HG03457 (cell line): ENCODE measurements at regions not wholly inside any gene's neighbourhood (a gene's known extent, or its start where the extent isn't known, plus 50 kb on each side); places are given as distances from the start of the nearest gene placed in this dataset.
"Not testable (repeated sequence)": the region's sequence is repeated elsewhere in the genome, so short reads cannot be mapped to it uniquely, and the experiment has no call there.

Source experiments
- ATAC-seq: cut with Tn5 transposase; IDR thresholded peaks from one replicate; pipeline ENCODE4 v1.9.1; 2021; ENCODE audit warnings: moderate number of reproducible peaks; ENCODE audit not compliant: unreplicated experiment

- no peak for ATAC-seq
These were observed 255.7 kb upstream of the RGMB start for GRCh38 chr5:98517560-98518366.

DNA sequence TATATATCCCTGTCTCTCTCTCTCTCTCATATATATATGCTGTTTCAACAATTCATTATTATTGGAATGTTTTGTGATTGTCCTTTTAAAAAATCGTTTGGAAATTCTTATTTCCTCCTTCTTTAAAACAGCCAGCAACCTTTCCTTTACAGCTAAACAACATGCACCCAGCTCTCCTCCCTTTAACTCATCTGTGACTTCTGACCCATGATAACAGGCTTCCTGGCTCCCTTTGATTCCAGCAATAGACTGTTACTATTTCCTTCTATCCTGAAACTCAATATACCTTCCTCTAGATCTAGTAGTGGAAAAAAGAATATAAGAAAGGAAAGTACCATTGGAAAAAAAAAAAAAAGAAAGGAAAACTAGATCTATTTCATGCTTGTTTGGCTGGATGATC lies 254.7 kb upstream of the RGMB start:
- no peak for ATAC-seq

GRCh38 chr5:98519571-98519970 lies 253.9 kb upstream of the RGMB start:
- ATAC-seq: no peak

DNA sequence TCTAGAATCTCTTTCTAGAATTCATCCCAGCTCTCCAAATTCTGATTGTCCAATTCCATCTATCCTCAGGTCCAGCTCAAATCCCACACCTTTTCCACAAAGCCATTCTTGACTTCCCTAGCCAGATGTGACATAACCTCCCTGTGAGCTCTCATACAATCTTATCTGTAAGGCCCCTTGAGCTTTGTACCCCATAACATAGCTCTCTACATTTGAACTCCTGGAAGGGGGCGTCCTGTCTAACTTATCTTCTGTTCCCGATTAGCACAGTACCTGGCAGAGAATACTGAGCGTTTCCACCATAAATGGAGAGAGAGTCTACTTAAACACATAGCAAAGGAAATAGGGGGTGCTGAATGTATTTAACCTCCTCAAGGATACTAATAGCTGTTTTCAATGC lies 251.6 kb upstream of the RGMB start:
- no peak for ATAC-seq

DNA sequence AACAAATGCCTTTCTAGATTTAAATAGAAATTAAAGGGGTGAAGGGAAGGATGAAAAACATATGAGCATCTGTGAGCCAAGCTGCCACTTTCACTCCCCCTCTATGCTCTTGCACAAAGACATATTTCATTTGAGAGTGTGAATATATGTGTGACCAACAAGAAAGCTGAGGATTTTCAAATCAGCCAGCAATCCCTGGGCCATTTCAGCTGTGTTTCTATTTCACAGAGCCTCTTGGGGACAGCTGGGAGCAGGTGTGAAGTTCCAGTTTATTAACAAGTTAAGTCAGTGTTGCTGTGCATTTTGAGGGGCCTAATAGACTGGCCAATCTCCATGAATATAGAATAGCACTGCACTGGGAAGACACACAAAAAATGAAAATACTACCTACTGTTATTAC lies 248.7 kb upstream of the RGMB start:
- ATAC-seq: no peak

GRCh38 chr5:98527846-98528245 lies 245.6 kb upstream of the RGMB start:
- no peak for ATAC-seq

GRCh38 chr5:98529321-98529720 lies 244.1 kb upstream of the RGMB start:
- ATAC-seq: no peak

DNA sequence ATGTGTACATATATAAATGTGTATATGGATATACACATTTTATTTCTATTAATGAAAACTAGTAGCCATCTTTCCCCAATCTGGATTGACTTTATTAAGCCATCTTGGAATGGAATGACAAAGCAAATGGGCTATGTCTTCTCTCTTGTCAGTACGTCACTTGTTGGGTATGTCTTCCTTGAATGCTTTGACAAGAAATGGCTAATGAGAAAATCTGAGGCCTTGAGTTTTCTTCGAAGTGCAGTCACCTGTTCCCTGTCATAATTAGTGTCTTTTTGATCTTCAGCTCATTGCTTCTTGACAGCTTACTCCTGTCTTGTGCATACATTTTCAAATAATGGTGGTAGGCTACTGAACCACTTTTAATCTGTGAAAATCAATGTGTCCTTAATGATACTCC lies 243.2 kb upstream of the RGMB start:
- ATAC-seq: no peak

DNA sequence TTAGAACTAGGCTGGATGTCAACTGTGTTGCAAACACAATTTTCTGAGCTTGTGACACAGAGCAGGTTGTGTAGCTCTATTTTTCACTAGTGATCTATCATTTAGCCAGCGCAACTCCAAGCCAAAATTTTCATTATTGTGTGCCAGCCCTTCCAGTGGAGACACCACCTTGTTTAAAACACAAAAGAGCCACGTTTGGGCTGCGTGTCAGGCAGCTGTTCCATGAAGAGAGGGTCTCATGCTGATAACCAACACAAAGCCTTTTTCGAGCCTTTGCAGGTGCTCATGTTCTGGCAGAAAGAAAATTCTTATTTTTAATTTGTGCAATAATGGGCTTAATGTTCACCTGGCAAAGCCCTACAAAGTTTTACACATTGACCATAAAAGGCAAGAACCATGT lies 237.6 kb upstream of the RGMB start:
- no peak for ATAC-seq

DNA sequence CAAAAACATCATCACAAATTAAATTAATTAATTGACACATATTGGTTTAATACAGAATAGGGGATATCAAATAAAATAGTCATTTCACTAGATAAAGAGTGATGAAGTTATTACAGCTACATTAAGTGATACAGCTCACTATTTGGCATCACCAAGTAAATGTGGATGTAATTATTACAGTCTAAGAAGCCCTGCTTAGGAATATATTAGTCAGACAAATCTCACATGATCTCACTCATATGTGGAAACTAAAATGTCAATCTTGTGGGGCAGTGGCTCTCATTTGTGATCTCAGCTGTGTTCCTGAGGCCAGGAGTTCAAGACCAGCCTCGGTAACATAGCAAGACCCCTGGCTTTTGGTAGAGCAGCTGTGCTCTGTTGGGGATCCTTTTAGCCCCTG lies 233.4 kb upstream of the RGMB start:
- ATAC-seq: no peak

DNA sequence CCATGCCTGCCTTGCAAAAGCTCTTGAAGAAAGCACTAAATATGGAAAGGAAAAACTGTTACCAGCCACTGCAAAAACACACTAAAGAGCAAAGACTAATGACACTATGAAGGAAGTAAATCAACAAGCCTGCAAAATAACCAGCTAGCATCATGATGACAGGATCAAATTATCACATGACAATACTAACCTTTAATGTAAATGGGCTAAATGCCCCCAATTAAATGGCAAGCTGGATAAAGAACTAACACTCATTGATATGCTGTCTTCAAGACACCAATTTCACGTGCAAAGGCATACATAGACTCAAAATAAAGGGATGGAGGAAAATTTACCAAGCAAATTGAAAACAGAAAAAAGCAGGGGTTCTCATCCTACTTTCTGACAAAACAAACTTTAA lies 231.8 kb upstream of the RGMB start:
- no peak for ATAC-seq

DNA sequence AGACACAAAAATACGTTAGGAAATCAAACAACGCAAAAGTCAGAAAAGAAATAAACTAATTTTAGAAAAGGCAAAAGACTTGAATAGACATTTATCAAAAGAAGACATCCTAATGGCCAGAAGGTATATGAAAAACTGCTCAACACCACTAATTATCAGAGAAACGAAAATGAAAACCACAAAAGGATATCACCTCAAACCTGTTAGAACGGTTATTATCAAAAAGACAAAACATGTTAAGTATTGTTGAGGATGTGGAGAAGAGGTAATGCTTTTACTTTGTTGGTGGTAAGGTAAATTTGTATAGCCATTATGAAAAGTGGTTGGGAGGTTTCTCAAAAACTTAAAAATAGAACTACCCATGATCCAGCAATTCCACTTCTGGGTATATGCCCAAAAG lies 230.0 kb upstream of the RGMB start:
- no peak for ATAC-seq

DNA sequence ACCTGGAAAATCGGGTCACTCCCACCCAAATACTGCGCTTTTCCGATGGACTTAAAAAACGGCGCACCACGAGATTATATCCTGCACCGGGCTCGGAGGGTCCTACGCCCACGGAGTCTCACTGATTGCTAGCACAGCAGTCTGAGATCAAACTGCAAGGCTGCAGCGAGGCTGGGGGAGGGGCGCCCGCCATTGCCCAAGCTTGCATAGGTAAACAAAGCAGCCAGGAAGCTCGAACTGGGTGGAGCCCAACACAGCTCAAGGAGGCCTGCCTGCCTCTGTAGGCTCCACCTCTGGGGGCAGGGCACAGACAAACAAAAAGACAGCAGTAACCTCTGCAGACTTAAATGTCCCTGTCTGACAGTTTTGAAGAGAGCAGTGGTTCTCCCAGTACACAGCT lies 226.5 kb upstream of the RGMB start:
- not testable (repeated sequence) for ATAC-seq

- no peak for ATAC-seq
These were observed 216.8 kb upstream of the RGMB start for GRCh38 chr5:98556712-98557111.

DNA sequence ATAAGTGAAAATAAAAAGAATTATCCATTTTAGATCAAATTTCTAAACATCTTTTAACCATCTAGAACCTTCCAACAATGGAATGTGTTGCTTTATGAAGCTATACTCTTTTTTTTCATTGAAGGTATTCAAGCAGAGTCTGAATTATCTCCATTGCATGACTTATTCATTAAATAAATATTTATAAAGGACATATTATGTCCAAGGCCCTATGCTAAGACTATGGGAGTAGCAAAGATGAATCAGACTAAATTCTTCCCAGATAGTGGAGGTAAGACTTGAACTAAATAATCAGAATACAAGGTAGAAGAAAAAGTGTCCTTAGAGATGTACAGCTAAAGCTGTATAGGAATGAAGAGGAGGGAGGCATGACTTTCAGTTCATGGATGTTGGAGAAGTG lies 215.5 kb upstream of the RGMB start:
- ATAC-seq: no peak

DNA sequence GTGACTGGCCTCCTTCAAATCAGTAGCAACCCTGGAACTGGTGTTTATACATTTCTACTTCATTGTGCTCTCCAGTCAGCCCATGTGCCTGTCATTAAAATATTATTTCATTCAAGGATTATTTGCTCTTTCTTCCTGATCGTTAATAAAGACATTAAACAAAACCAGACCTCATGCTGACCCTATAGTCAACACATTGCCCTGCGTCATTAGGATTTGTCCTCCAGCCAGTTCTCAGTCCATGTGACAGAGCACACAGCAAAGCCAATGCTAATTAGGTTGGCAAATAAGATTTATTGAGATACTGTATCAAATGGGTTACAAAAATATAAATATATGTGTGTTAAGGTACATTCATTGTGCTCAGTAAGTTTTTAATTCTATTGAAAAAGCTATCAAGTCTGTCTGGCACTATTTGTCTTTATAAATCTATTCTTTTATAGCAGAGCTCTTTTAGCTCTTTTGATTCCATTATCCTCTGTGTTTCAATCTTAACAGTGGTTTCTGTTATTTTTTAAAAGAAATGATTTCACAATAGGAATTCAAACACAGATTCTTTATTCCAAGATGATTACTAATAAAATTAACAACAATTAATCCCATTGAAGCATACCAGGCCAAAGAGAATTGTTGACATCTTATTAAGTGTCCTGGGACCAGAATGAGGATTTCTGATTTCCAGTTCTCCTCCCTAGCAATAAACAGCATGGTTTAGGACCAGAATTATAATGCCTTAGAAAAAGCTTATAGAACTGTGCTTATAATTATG lies 209.4 kb upstream of the RGMB start:
- no peak for ATAC-seq

- ATAC-seq: no peak
These were observed 208.6 kb upstream of the RGMB start for GRCh38 chr5:98564836-98565235.

DNA sequence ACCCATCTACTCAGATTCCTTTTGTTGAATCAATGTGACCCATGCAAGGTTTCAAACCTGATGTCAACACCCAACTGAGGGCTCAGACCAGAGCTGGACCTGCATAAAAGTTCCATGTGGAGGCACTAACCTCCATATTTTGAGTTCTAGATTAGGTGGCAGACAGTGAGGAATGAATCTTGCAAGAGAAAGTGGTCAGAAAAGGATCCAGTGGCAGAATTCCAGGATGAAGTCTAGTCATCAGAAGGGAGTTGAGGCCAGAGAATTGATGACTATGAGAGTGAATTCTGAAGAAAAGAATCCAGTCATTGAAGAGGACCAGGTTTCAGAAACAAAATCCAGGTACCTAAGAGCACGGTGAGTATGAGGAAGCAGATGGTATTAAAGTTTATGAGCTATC lies 205.1 kb upstream of the RGMB start:
- no peak for ATAC-seq

GRCh38 chr5:98569288-98569687 lies 204.2 kb upstream of the RGMB start:
- ATAC-seq: no peak

- ATAC-seq: no peak
These were observed 203.5 kb upstream of the RGMB start for GRCh38 chr5:98570010-98570409.

- ATAC-seq: no peak
These were observed 202.7 kb upstream of the RGMB start for GRCh38 chr5:98570661-98571191.

GRCh38 chr5:98573834-98574320 lies 199.6 kb upstream of the RGMB start:
- no peak for ATAC-seq
